Islet precursor cell (in vitro differentiated cells): ENCODE measurements at regions not wholly inside any gene's neighbourhood (a gene's known extent, or its start where the extent isn't known, plus 50 kb on each side); places are given as distances from the start of the nearest gene placed in this dataset.
"Not testable (repeated sequence)": the region's sequence is repeated elsewhere in the genome, so short reads cannot be mapped to it uniquely, and the experiment has no call there.

Experiments
- DNase-seq: peaks from one replicate; pipeline ENCODE4 v3.0.0-alpha.2; 2018

- no peak for DNase-seq
These were observed 280.9 kb upstream of the CYLC2 start for GRCh38 chr9:102714184-102714583.

GRCh38 chr9:102712910-102713309, 282.2 kb upstream of the CYLC2 start:
- DNase-seq, result not testable (repeated sequence)

GRCh38 chr9:102700936-102701335, 294.2 kb upstream of the CYLC2 start:
- DNase-seq, result no peak

GRCh38 chr9:102669220-102669619, 325.9 kb upstream of the CYLC2 start:
- no peak for DNase-seq

GRCh38 chr9:102652471-102652870, 342.7 kb upstream of the CYLC2 start:
- no peak for DNase-seq

- no peak for DNase-seq
These were observed 344.2 kb upstream of the CYLC2 start for GRCh38 chr9:102650896-102651295.

GRCh38 chr9:102642651-102643050, 352.5 kb upstream of the CYLC2 start:
- no peak for DNase-seq

GRCh38 chr9:102631559-102631958, 363.6 kb upstream of the CYLC2 start:
- DNase-seq, result no peak

- no peak for DNase-seq
These were observed 385.7 kb upstream of the CYLC2 start for GRCh38 chr9:102609461-102609860.

GRCh38 chr9:102603198-102604195, 391.6 kb upstream of the CYLC2 start:
- DNase-seq, result not testable (repeated sequence)

GRCh38 chr9:102594241-102594640, 400.9 kb upstream of the CYLC2 start:
- DNase-seq, result no peak

GRCh38 chr9:102587281-102587680, 407.9 kb upstream of the CYLC2 start:
- no peak for DNase-seq

- peak; percentile 39 for DNase-seq
These were observed 425.7 kb upstream of the CYLC2 start for GRCh38 chr9:102569436-102569835.

- DNase-seq, result no peak
These were observed 443.8 kb upstream of the CYLC2 start for GRCh38 chr9:102551346-102551745.

- no peak for DNase-seq
These were observed 444.2 kb upstream of the CYLC2 start for GRCh38 chr9:102550886-102551285.

GRCh38 chr9:102550266-102550665, 444.9 kb upstream of the CYLC2 start:
- DNase-seq, result no peak

GRCh38 chr9:102534031-102534430, 461.1 kb upstream of the CYLC2 start:
- no peak for DNase-seq

- DNase-seq, result no peak
These were observed 473.9 kb upstream of the CYLC2 start for GRCh38 chr9:102521097-102521755.

- DNase-seq, result no peak
These were observed 475.7 kb upstream of the CYLC2 start for GRCh38 chr9:102519423-102519822.

- DNase-seq, result no peak
These were observed 476.8 kb upstream of the CYLC2 start for GRCh38 chr9:102518324-102518723.

- no peak for DNase-seq
These were observed 480.6 kb upstream of the CYLC2 start for GRCh38 chr9:102514541-102514940.

GRCh38 chr9:102507044-102507687, 488.0 kb upstream of the CYLC2 start:
- DNase-seq, result no peak

GRCh38 chr9:102506406-102506805, 488.7 kb upstream of the CYLC2 start:
- DNase-seq, result no peak

- DNase-seq, result peak; percentile 54
These were observed 495.7 kb upstream of the CYLC2 start for GRCh38 chr9:102499468-102499867.
